Stimulated activated CD4-positive, alpha-beta T cell treated with anti-CD3 and anti-CD28 coated beads, Interleukin-2, amount 100 ng/mL, for 48 hours (primary cell): ENCODE measurements at regions not wholly inside any gene's neighbourhood (a gene's known extent, or its start where the extent isn't known, plus 50 kb on each side); places are given as distances from the start of the nearest gene placed in this dataset.
"Not testable (repeated sequence)": the region's sequence is repeated elsewhere in the genome, so short reads cannot be mapped to it uniquely, and the experiment has no call there.

ENCODE experiments used
- DNase-seq, 2 donors: peaks; one replicate each; pipeline ENCODE4 v3.0.0-alpha.2; 2020

- no peak for DNase-seq
Measured at GRCh38 chr11:57920971-57921370, 102.7 kb upstream of the OR9Q1 start.

DNA sequence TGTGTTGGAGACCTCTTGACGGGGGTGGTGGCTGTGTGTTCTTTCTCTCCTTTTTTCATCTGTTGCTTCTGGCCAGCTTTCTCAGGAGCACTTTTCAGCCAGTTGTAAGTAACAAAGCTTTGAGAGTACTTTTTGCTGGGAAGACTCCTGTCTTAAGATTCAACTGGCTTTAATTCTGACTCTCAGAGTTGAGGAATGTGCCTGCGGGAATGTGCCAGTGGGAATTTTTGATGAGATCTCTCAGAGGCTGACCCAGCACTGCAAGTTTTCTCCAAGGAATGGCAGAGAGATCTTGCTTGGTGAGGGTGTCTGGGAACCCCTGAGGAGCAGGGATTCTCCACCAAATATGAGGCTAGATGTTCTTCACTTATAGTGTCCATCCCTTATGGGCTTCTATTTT lies 91.6 kb upstream of the OR9Q1 start:
- DNase-seq: no peak

- DNase-seq: no peak
Measured at GRCh38 chr11:57935402-57936049, 88.2 kb upstream of the OR9Q1 start.

- DNase-seq: no peak
Measured at GRCh38 chr11:57936050-57936418, 87.6 kb upstream of the OR9Q1 start.

GRCh38 chr11:57937431-57937830 lies 86.2 kb upstream of the OR9Q1 start:
- DNase-seq: no peak

GRCh38 chr11:57938351-57938750 lies 85.3 kb upstream of the OR9Q1 start:
- DNase-seq: no peak

- DNase-seq: no peak
Measured at GRCh38 chr11:57940044-57940756, 83.5 kb upstream of the OR9Q1 start.

GRCh38 chr11:57941875-57942274 lies 81.8 kb upstream of the OR9Q1 start:
- DNase-seq: no peak

GRCh38 chr11:57942808-57943207 lies 80.9 kb upstream of the OR9Q1 start:
- no peak for DNase-seq

DNA sequence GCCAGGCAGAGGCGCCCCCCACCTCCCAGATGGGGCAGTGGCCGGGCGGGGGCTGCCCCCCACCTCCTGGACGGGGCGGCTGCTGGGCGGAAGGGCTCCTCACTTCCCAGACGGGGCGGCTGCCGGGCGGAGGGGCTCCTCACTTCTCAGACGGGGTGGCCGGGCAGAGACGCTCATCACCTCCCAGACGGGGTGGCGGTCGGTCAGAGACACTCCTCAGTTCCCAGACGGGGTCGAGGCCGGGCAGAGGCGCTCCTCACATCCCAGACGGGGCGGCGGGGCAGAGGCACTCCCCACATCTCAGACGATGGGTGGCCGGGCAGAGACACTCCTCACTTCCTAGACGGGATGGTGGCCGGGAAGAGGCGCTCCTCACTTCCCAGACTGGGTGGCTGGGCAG lies 79.9 kb upstream of the OR9Q1 start:
- not testable (repeated sequence) for DNase-seq

GRCh38 chr11:57946628-57947027 lies 77.1 kb upstream of the OR9Q1 start:
- DNase-seq: no peak

DNA sequence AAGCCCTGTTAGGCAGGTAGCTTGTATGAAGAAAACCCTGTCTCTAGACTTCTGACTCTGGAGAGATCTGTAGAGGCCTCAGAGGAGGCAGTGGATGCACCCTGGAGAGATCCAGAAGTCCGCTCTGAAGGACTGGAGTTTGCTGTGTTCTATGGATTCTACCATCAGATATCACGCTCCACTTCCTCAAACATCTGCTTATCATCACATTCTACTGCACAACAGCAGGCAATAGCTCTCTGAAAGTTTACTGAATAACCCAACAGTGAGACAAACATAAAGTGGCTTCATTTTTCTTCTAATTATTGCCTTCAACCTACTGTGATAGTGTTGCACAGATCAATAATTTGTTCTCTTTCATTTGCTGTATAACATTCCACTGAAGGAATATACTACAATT lies 59.0 kb upstream of the OR9Q1 start:
- no peak for DNase-seq

DNA sequence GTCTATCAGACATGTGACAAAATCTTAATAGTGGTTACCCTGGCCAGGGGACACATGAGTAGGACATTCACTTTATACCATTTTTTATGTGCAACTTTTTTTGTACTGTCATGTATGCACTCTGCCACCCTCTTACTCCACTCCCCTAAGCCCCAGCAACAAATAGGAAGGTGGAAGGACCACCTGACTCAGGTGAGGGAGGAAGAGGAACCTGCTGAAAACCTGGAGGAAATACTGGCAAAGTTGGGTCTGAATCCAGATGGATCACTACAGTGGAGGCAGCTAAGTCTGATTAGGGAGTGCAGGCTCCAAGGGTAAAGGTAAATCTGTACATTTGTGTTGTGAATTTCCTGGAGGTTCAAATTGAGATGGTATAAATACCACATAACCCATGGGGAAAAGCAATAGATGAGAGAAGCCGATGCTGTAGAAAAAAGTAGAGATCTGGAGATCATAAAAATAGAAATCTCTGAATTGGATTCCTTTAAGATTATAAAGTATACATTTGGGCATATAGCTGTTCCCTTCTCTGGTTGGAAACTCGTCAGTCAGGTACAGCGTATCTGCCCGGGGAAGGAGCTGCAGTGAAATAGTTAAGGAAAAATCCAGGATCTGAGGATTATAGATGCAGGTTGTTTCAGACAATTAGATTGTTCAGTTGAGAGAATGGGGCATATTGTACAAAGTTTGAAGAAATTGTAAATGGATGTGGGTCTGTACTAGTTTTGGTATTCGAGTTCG lies 52.2 kb upstream of the OR9Q1 start:
- no peak for DNase-seq

DNA sequence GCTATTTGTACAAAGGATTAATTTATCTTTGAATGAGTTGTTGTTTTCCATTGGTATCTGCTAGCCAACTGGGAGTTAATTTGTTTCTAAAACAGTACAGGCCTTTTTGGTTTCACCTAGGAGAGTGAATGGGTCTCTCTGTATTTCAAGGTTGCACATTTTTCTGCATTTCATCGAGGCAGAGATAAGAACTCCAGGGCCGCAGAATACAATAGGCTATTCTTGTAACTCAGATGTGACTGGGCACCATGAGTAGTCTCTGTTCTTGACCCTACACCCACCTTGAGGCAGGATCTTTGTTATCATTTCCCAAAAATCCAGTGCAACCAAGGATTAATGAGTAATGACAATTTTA lies 51.7 kb upstream of the OR9Q1 start:
- no peak for DNase-seq
